HG03039 (cell line): ENCODE measurements at regions not wholly inside any gene's neighbourhood (a gene's known extent, or its start where the extent isn't known, plus 50 kb on each side); places are given as distances from the start of the nearest gene placed in this dataset.
A peak's percentile ranks its signal among the peaks of the same experiment; 100 is the strongest.

Source experiments
- ATAC-seq: cut with Tn5 transposase; IDR thresholded peaks from one replicate; pipeline ENCODE4 v1.9.1; 2021; ENCODE audit warnings: mild to moderate bottlenecking, moderate library complexity; ENCODE audit not compliant: unreplicated experiment

- ATAC-seq, result no peak
Observed at GRCh38 chr12:132439333-132439904, 50.5 kb upstream of the FBRSL1 start.

GRCh38 chr12:132438726-132439125, 51.2 kb upstream of the FBRSL1 start:
- ATAC-seq, result no peak

GRCh38 chr12:132437943-132438700, 51.8 kb upstream of the FBRSL1 start:
- ATAC-seq, result no peak

- no peak for ATAC-seq
Observed at GRCh38 chr12:132437252-132437932, 52.6 kb upstream of the FBRSL1 start.

GRCh38 chr12:132436791-132437251, 53.1 kb upstream of the FBRSL1 start:
- ATAC-seq, result no peak

GRCh38 chr12:132435486-132436187, 54.3 kb upstream of the FBRSL1 start:
- ATAC-seq, result no peak

GRCh38 chr12:132433641-132434395, 56.1 kb upstream of the FBRSL1 start:
- ATAC-seq, result no peak

GRCh38 chr12:132432721-132433577, 57.0 kb upstream of the FBRSL1 start:
- ATAC-seq, result no peak

GRCh38 chr12:132432126-132432705, 57.7 kb upstream of the FBRSL1 start:
- no peak for ATAC-seq

- no peak for ATAC-seq
Observed at GRCh38 chr12:132430838-132431774, 58.8 kb upstream of the FBRSL1 start.

GRCh38 chr12:132429946-132430643, 59.9 kb upstream of the FBRSL1 start:
- ATAC-seq, result peak; percentile 68

- no peak for ATAC-seq
Observed at GRCh38 chr12:132429602-132429945, 60.4 kb upstream of the FBRSL1 start.

- ATAC-seq, result no peak
Observed at GRCh38 chr12:132428936-132429601, 60.9 kb upstream of the FBRSL1 start.

GRCh38 chr12:132427999-132428935, 61.7 kb upstream of the FBRSL1 start:
- no peak for ATAC-seq

- ATAC-seq, result no peak
Observed at GRCh38 chr12:132427174-132427768, 62.7 kb upstream of the FBRSL1 start.
